ENCODE measurements at regions not wholly inside any gene's neighbourhood (a gene's known extent, or its start where the extent isn't known, plus 50 kb on each side); places are given as distances from the start of the nearest gene placed in this dataset.

- no peaks in the 10 kb centered on the region for H3K9me3 Mint-ChIP-seq
- no peak overlapping the region for H3K27ac Mint-ChIP-seq
- H3K4me3 Mint-ChIP-seq = no peak overlapping the region
- H3K27me3 Mint-ChIP-seq = peaks cover 23% of the 10 kb centered on the region
- CTCF ChIA-PET = no interaction called here
- no peaks in the 10 kb centered on the region for H3K36me3 Mint-ChIP-seq
- DNase-seq = no peak
- no peaks in the 10 kb centered on the region for H3K4me1 Mint-ChIP-seq
Observed at GRCh38 chr3:184659797-184660301, 52.0 kb downstream of the MAGEF1 start.

DNA sequence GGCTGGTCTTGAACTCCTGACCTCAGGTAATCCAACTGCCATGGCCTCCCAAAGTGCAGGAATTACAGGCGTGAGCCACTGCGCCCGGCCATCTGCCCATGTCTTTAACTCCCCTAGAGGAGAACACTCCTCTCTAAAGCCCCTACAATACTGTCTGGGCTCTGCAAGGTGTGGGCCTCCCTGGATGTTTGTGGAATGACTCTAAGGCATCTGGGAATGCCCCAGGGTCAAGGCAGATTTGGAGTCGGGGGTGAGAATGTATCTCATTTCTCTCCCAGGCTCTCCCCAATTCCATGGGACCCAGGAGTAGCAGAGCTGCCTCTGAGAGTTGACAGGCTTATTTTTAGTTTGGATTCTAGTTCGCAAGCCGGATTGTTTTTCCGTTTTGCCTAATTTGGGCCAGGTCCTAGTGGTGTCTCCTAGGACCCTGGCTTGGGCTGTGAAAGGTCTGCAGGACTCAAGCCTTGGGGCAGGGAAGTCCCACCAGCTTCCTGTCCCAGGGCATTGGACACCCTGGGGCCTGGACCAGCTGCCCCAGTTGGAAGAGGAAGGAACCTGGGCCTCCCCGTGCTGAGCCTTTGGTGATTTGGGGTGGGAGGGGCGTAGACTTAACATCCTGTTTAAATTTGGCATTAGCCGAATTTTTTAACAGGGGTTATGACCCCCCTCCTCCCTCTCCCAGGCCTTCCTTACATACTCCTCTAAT, 53.5 kb downstream of the MAGEF1 start:
- H3K4me1 Mint-ChIP-seq = no peaks in the 10 kb centered on the region
- peaks cover 20% of the 10 kb centered on the region for H3K27me3 Mint-ChIP-seq
- H3K9me3 Mint-ChIP-seq = no peaks in the 10 kb centered on the region
- DNase-seq = no peak
- H3K36me3 Mint-ChIP-seq = no peaks in the 10 kb centered on the region
- H3K27ac Mint-ChIP-seq = no peak overlapping the region
- H3K4me3 Mint-ChIP-seq = no peak overlapping the region
- CTCF ChIA-PET = interaction anchor here (1.3 kb wide), 1 partner anchor 11 kb away, joined by 4 read pairs; no protein-coding TSS in a partner anchor

GRCh38 chr3:184656829-184657681, 54.8 kb downstream of the MAGEF1 start:
- Mint-ChIP-seq H3K4me1 (no peaks in the 10 kb centered on the region), H3K36me3 (no peaks in the 10 kb centered on the region), H3K27ac (no peak overlapping the region), H3K9me3 (no peaks in the 10 kb centered on the region), H3K4me3 (no peak overlapping the region), H3K27me3 (peaks cover 22% of the 10 kb centered on the region)
- DNase-seq = no peak
- CTCF ChIA-PET = interaction anchor here (0.6 kb wide), 1 partner anchor 10 kb away, joined by 4 read pairs; no protein-coding TSS in a partner anchor

DNA sequence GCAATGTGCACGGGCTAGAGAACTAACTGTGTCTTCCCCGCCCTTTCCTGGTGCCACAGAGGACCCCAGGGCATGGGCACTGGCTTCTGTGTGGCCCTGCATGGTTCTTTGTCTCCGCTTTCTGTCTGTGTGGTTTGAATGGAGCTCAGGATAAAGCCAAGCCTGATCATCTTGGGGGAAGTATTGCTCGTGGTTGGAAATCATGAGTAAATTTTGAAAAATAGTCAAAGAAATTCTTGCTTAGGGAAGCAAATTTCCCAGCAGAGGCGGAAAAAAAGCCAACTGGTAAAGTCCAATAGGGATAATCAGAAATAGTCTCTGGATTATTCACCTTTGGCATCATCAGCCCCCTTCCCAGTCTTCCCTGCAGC, 55.4 kb downstream of the MAGEF1 start:
- CTCF ChIA-PET = no interaction called here
- Mint-ChIP-seq H3K36me3 (no peaks in the 10 kb centered on the region), H3K4me3 (no peak overlapping the region), H3K27me3 (peaks cover 23% of the 10 kb centered on the region), H3K9me3 (no peaks in the 10 kb centered on the region), H3K4me1 (no peaks in the 10 kb centered on the region), H3K27ac (no peak overlapping the region)
- DNase-seq = no peak

DNA sequence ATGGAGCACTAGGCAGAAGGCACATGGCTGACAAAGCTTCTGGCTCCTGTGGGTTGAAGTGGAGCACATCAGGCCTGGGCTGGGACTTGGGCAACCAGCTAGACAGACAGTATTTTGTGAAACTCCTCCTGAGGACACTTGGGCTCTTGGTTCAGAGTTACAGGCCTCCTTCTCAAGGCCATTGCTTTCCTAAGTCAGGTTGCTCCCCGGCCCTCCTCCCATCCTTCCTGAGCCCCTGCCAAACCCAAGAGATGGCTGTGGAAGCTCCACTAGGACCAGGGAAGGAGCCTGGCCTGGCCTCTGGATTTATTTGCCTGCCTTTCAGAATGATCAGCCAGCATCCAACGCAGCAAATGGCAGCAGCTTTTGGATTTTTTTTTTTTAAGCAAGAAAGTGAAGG, 56.3 kb downstream of the MAGEF1 start:
- Mint-ChIP-seq H3K36me3 (no peaks in the 10 kb centered on the region), H3K27ac (no peak overlapping the region), H3K9me3 (no peaks in the 10 kb centered on the region), H3K27me3 (peaks cover 20% of the 10 kb centered on the region), H3K4me3 (no peak overlapping the region), H3K4me1 (no peaks in the 10 kb centered on the region)
- CTCF ChIA-PET = interaction anchor here (1.1 kb wide), 1 partner anchor 71 kb away, joined by 4 read pairs; no protein-coding TSS in a partner anchor
- DNase-seq = no peak

GRCh38 chr3:184654375-184654774, 57.5 kb downstream of the MAGEF1 start:
- H3K36me3 Mint-ChIP-seq = no peaks in the 10 kb centered on the region
- no peaks in the 10 kb centered on the region for H3K4me1 Mint-ChIP-seq
- no peak overlapping the region for H3K4me3 Mint-ChIP-seq
- DNase-seq = no peak
- peaks cover 23% of the 10 kb centered on the region for H3K27me3 Mint-ChIP-seq
- H3K27ac Mint-ChIP-seq = no peak overlapping the region
- CTCF ChIA-PET = no interaction called here
- no peaks in the 10 kb centered on the region for H3K9me3 Mint-ChIP-seq

- no peak overlapping the region for H3K27ac Mint-ChIP-seq
- peaks cover 23% of the 10 kb centered on the region for H3K27me3 Mint-ChIP-seq
- H3K9me3 Mint-ChIP-seq = no peaks in the 10 kb centered on the region
- no peak overlapping the region for H3K4me3 Mint-ChIP-seq
- no peak for DNase-seq
- no peaks in the 10 kb centered on the region for H3K36me3 Mint-ChIP-seq
- CTCF ChIA-PET = interaction anchor here (1.4 kb wide), 1 partner anchor 92 kb away, joined by 3 read pairs; no protein-coding TSS in a partner anchor
- no peaks in the 10 kb centered on the region for H3K4me1 Mint-ChIP-seq
Observed at GRCh38 chr3:184652465-184652864, 59.4 kb downstream of the MAGEF1 start.

DNA sequence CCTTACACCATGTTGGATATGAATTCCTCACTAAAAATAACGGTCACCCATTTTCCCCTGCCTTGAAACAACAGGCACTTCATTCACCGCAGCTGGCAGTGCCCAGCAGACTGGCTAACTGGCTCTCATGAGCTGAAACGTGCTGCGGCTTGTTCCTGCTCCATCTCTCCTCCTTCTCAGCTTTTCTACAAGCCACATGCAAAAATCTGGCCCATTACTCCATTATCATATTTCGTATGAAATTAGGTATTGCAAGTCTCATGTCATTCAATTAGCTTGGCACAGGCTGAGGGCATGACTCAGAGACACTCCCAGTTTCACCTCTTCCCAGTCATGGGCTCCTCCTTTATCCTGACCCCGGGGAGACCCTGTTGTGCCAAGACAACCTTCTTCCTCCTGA, 60.0 kb downstream of the MAGEF1 start:
- CTCF ChIA-PET = interaction anchor here (1.4 kb wide), 1 partner anchor 91 kb away, joined by 3 read pairs; no protein-coding TSS in a partner anchor
- H3K9me3 Mint-ChIP-seq = no peaks in the 10 kb centered on the region
- no peak overlapping the region for H3K27ac Mint-ChIP-seq
- H3K4me3 Mint-ChIP-seq = no peak overlapping the region
- peaks cover 23% of the 10 kb centered on the region for H3K27me3 Mint-ChIP-seq
- H3K36me3 Mint-ChIP-seq = no peaks in the 10 kb centered on the region
- DNase-seq = no peak
- no peaks in the 10 kb centered on the region for H3K4me1 Mint-ChIP-seq

DNA sequence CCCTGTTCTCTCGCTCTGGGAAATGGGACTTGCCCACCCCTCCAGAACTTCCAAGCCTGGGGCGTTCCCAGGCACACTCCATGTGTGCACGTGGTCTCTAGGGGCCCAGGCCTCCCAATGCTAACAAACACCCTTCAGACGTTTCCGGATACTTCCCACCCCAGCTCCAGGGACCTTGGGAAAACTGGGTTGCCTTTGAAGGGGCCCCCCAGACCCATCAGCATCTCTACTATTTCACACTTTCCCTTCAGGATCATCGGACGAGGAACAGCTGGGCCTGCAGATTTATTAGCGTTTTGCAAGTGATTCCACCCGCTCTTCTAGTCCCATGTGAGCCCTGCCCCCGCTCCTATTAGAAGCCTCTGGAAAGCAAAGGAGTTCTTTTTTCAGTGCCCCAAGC, 63.2 kb downstream of the MAGEF1 start:
- no peaks in the 10 kb centered on the region for H3K4me1 Mint-ChIP-seq
- peaks cover 16% of the 10 kb centered on the region for H3K27me3 Mint-ChIP-seq
- no peak overlapping the region for H3K27ac Mint-ChIP-seq
- H3K9me3 Mint-ChIP-seq = no peaks in the 10 kb centered on the region
- no peaks in the 10 kb centered on the region for H3K36me3 Mint-ChIP-seq
- no peak overlapping the region for H3K4me3 Mint-ChIP-seq
- CTCF ChIA-PET = no interaction called here
- no peak for DNase-seq

DNA sequence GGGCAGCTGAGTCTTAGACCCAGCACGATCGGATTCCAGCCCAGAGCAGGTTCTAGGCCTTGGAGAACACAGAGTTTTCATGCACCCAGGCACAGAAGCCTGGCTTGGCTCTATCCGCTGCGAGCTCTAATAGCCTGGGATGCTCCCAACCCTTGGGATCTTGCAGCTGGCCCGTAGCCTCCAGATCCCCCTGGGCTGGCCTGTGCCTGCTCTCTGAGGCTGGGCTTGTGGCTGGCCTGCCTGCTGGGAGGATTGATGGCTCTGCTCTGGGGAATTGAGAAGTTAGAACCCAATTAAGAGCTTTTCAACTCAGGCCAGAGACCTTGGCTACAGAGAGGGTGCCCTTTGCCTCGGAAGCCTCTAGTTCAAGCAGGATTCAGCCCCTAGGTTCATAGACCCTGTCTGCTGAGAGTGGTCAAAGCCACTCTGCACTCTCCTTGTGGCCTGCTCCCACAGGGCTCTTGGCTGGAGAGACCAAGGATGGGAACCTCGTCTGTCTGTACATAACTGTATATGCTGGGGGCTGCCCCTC, 64.4 kb downstream of the MAGEF1 start:
- Mint-ChIP-seq H3K4me1 (no peaks in the 10 kb centered on the region), H3K36me3 (no peaks in the 10 kb centered on the region), H3K4me3 (no peak overlapping the region), H3K27ac (no peak overlapping the region), H3K27me3 (peaks cover 12% of the 10 kb centered on the region), H3K9me3 (no peaks in the 10 kb centered on the region)
- DNase-seq = no peak
- CTCF ChIA-PET = interaction anchor here (0.6 to 1.4 kb wide), 3 partner anchors 10 to 128 kb away, joined by 4 read pairs; no protein-coding TSS in a partner anchor

DNA sequence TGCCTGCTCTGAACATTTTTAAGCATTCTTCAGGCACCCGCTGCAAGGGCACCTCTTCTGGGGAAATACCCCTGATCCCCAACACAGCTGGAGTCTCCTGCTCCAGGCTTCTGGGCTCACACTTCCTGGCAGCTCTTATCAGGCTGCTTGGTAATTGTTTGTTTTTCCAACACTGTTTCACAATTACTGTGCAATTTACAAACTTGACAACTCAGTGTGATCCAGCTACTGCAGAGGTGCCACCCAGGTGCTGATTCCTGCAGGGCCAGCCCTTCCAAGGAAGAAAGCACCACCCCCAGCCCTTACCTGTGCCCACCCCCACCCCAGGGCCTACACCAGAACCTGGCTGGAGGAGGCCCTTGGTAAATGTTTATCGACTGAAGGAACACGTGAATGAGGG, 66.5 kb downstream of the MAGEF1 start:
- CTCF ChIA-PET = no interaction called here
- H3K4me3 Mint-ChIP-seq = no peak overlapping the region
- H3K27ac Mint-ChIP-seq = no peak overlapping the region
- H3K36me3 Mint-ChIP-seq = no peaks in the 10 kb centered on the region
- H3K4me1 Mint-ChIP-seq = no peaks in the 10 kb centered on the region
- H3K27me3 Mint-ChIP-seq = peaks cover 5% of the 10 kb centered on the region
- DNase-seq = no peak
- H3K9me3 Mint-ChIP-seq = no peaks in the 10 kb centered on the region

GRCh38 chr3:184643442-184643841, 68.4 kb downstream of the MAGEF1 start:
- no peak for DNase-seq
- Mint-ChIP-seq H3K4me3 (no peak overlapping the region), H3K9me3 (no peaks in the 10 kb centered on the region), H3K4me1 (no peaks in the 10 kb centered on the region), H3K27me3 (peaks cover 8% of the 10 kb centered on the region), H3K36me3 (no peaks in the 10 kb centered on the region), H3K27ac (no peak overlapping the region)
- CTCF ChIA-PET = no interaction called here

DNA sequence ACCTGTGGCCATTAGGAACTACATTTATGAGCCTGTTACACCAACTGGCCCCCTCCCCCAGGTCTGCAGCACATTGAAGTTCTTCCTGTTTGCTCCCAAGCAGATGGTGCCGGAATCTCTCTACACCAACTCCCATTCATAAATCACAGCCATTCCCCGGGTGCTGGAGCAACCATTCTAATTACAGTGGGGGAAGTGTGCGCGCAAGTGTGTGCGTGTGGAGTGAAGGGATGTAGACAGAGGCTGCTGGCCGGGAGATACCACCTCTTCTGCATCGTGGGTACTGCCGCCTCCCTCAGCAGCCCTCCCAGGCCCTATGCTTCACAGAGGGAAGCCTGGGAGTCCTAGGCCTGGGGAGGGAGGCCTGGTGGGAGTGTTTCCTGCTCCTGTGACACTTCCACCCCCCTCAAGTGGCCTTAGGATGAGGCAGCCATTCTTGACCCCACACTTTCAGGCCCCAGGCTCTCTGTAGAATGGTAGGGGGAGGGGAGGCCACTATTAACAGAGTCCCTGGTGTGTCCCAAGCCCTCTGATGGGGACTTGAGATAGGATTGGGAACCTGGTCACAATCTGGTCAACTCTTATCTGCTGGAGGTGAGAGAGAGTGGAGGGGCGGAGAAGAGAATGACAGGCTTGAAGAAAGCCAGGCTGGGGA, 69.1 kb downstream of the MAGEF1 start:
- Mint-ChIP-seq H3K4me1 (no peaks in the 10 kb centered on the region), H3K9me3 (no peaks in the 10 kb centered on the region), H3K4me3 (no peak overlapping the region), H3K27ac (no peak overlapping the region), H3K36me3 (no peaks in the 10 kb centered on the region), H3K27me3 (peaks cover 8% of the 10 kb centered on the region)
- CTCF ChIA-PET = no interaction called here
- no peak for DNase-seq

- no peak overlapping the region for H3K27ac Mint-ChIP-seq
- no peaks in the 10 kb centered on the region for H3K9me3 Mint-ChIP-seq
- CTCF ChIA-PET = no interaction called here
- no peaks in the 10 kb centered on the region for H3K4me1 Mint-ChIP-seq
- no peak for DNase-seq
- peaks cover 8% of the 10 kb centered on the region for H3K27me3 Mint-ChIP-seq
- no peak overlapping the region for H3K4me3 Mint-ChIP-seq
- H3K36me3 Mint-ChIP-seq = no peaks in the 10 kb centered on the region
Observed at GRCh38 chr3:184641430-184641829, 70.4 kb downstream of the MAGEF1 start.

Measured in activated naive CD4-positive, alpha-beta T cell treated with anti-CD3 and anti-CD28 coated beads, Interleukin-2, amount 10 ng/mL, durations not matched to agents 7 days and 5 days (primary cell).